ENCODE measurements at regions not wholly inside any gene's neighbourhood (a gene's known extent, or its start where the extent isn't known, plus 50 kb on each side); places are given as distances from the start of the nearest gene placed in this dataset.

GRCh38 chr11:119907122-119907851 lies 178.3 kb upstream of the NECTIN1 start:
- no peak for TF ChIP-seq MAX (IDR thresholded peaks at IDR 0.05; ENCODE audit: insufficient read depth, insufficient read length)
- no peak for TF ChIP-seq POLR2A (IDR thresholded peaks at IDR 0.05; ENCODE audit: low read depth, low read length)
- no peak for TF ChIP-seq EZH2 (IDR thresholded peaks at IDR 0.05; ENCODE audit: borderline replicate concordance, low read depth, low read length, severe bottlenecking)
- no peak for TF ChIP-seq FOS (IDR thresholded peaks at IDR 0.05; ENCODE audit: borderline replicate concordance, insufficient read depth, low read length)
- TF ChIP-seq JUN (IDR thresholded peaks at IDR 0.05; ENCODE audit: borderline replicate concordance, insufficient read depth, insufficient read length, low read depth): no peak
- Histone ChIP-seq H3K79me2 (ENCODE audit: control insufficient read depth, insufficient read depth, low read length) (no peaks in the 10 kb centered on the region), H3K4me1 (ENCODE audit: control insufficient read depth, extremely low read depth, insufficient read depth, low read length) (no peaks in the 10 kb centered on the region), H3K9ac (replicated peaks; ENCODE audit: extremely low read depth, insufficient read depth, low read length) (no peak overlapping the region), H2AFZ (ENCODE audit: low read depth, low read length) (no peak overlapping the region), H3K4me3 (replicated peaks in 1 of 3; ENCODE audit: insufficient read depth in 1 of 3, low read depth in 1 of 3, low read length in 3 of 3) (no peak overlapping the region), H3K27me3 (ENCODE audit: control insufficient read depth in 2 of 2, insufficient read depth in 2 of 2, low read length in 2 of 2) (no peaks in the 10 kb centered on the region), H4K20me1 (replicated peaks; ENCODE audit: control insufficient read depth, extremely low read depth, insufficient read depth, low read length) (no peaks in the 10 kb centered on the region), H3K4me2 (ENCODE audit: insufficient read depth, low read length) (no peak overlapping the region), H3K36me3 (ENCODE audit: control insufficient read depth in 2 of 2, extremely low read depth in 1 of 2, insufficient read depth in 2 of 2, low read length in 2 of 2) (no peaks in the 10 kb centered on the region), H3K9me3 (replicated peaks; ENCODE audit: control insufficient read depth, insufficient read depth, low read length) (no peaks in the 10 kb centered on the region), H3K27ac (ENCODE audit: insufficient read depth, low read depth, low read length) (no peak overlapping the region), H3K9me1 (replicated peaks; ENCODE audit: control insufficient read depth, extremely low read depth, insufficient read depth, low read length) (no peaks in the 10 kb centered on the region)
- FAIRE-seq (no peak), DNase-seq (ENCODE audit: low read depth, low spot score) (no peak)
- dilution Hi-C loops (cut with MboI; ENCODE audit: extremely low pct_ligation_motif_present, low sequenced_read_pairs): no loop called here
- BruUV-seq (replicated peaks): no TSS peak
- ChIA-PET CTCF (no interaction called here), POLR2A (no interaction called here)
- intact Hi-C loops (cut with micrococcal nuclease): no loop called here

- no peak overlapping the region for H3K9ac ChIP-seq (replicated peaks; ENCODE audit: extremely low read depth, insufficient read depth, low read length)
- no peak overlapping the region for H3K4me2 ChIP-seq (ENCODE audit: insufficient read depth, low read length)
- TF ChIP-seq CTCF (IDR thresholded peaks at IDR 0.05; ENCODE audit: extremely low read depth in 1 of 2, insufficient read depth in 1 of 2, low read depth in 1 of 2, low read length in 2 of 2): no peak
- no peak for TF ChIP-seq JUN (IDR thresholded peaks at IDR 0.05; ENCODE audit: borderline replicate concordance, insufficient read depth, insufficient read length, low read depth)
- TF ChIP-seq FOS (IDR thresholded peaks at IDR 0.05; ENCODE audit: borderline replicate concordance, insufficient read depth, low read length): no peak
- no peak for TF ChIP-seq POLR2A (IDR thresholded peaks at IDR 0.05; ENCODE audit: low read depth, low read length)
- no peak for TF ChIP-seq GATA2 (IDR thresholded peaks at IDR 0.05; ENCODE audit: insufficient read depth, insufficient read length, low read depth, low read length)
- TF ChIP-seq EZH2 (IDR thresholded peaks at IDR 0.05; ENCODE audit: borderline replicate concordance, low read depth, low read length, severe bottlenecking): no peak
- TF ChIP-seq MAX (IDR thresholded peaks at IDR 0.05; ENCODE audit: insufficient read depth, insufficient read length): no peak
- no peak for TF ChIP-seq MYC (IDR thresholded peaks at IDR 0.05; ENCODE audit: low read depth, low read length)
- no peak overlapping the region for H3K27ac ChIP-seq (ENCODE audit: insufficient read depth, low read depth, low read length)
- no peak overlapping the region for H3K4me3 ChIP-seq (replicated peaks in 1 of 3; ENCODE audit: insufficient read depth in 1 of 3, low read depth in 1 of 3, low read length in 3 of 3)
- no TSS peak for BruUV-seq (replicated peaks)
- no peaks in the 10 kb centered on the region for H3K36me3 ChIP-seq (ENCODE audit: control insufficient read depth in 2 of 2, extremely low read depth in 1 of 2, insufficient read depth in 2 of 2, low read length in 2 of 2)
- H2AFZ ChIP-seq (ENCODE audit: low read depth, low read length): no peak overlapping the region
- FAIRE-seq (no peak), DNase-seq (ENCODE audit: low read depth, low spot score) (no peak)
- H3K4me1 ChIP-seq (ENCODE audit: control insufficient read depth, extremely low read depth, insufficient read depth, low read length): no peaks in the 10 kb centered on the region
- dilution Hi-C loops (cut with MboI; ENCODE audit: extremely low pct_ligation_motif_present, low sequenced_read_pairs): no loop called here
- H3K27me3 ChIP-seq (ENCODE audit: control insufficient read depth in 2 of 2, insufficient read depth in 2 of 2, low read length in 2 of 2): no peaks in the 10 kb centered on the region
- no peaks in the 10 kb centered on the region for H3K9me3 ChIP-seq (replicated peaks; ENCODE audit: control insufficient read depth, insufficient read depth, low read length)
- ChIA-PET POLR2A (no interaction called here), CTCF (no interaction called here)
- no peaks in the 10 kb centered on the region for H3K9me1 ChIP-seq (replicated peaks; ENCODE audit: control insufficient read depth, extremely low read depth, insufficient read depth, low read length)
- H3K79me2 ChIP-seq (ENCODE audit: control insufficient read depth, insufficient read depth, low read length): no peaks in the 10 kb centered on the region
- H4K20me1 ChIP-seq (replicated peaks; ENCODE audit: control insufficient read depth, extremely low read depth, insufficient read depth, low read length): no peaks in the 10 kb centered on the region
- intact Hi-C loops (cut with micrococcal nuclease): no loop called here
Measured at GRCh38 chr11:119906376-119906775, 177.4 kb upstream of the NECTIN1 start.

Data from endothelial cell of umbilical vein (primary cell).